NCI-H345 (cell line): ENCODE measurements at regions not wholly inside any gene's neighbourhood (a gene's known extent, or its start where the extent isn't known, plus 50 kb on each side); places are given as distances from the start of the nearest gene placed in this dataset.
"Not testable (repeated sequence)": the region's sequence is repeated elsewhere in the genome, so short reads cannot be mapped to it uniquely, and the experiment has no call there.

Source experiments
- DNase-seq: peaks from one replicate; lab custom pipeline; 2025; lab: John Stamatoyannopoulos, UW

DNA sequence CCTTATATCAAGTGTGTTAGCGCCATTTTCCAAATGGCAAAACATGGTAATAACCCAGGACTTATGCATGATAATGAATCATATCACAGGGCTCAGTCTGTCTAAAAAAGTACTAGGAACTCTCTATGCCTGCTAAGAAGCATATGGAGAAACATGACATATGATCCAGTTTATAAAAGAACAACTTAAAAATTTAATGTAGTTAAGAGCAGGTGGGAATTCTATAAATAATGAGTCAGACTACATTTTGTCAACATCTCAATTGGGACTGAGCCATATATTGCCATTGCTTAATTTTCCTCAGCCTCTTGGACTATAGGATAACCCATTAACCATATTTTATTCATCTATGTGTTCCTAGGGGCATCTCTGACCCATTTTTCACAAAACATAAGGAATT, 360.4 kb upstream of the AGA start:
- DNase-seq, result no peak

DNA sequence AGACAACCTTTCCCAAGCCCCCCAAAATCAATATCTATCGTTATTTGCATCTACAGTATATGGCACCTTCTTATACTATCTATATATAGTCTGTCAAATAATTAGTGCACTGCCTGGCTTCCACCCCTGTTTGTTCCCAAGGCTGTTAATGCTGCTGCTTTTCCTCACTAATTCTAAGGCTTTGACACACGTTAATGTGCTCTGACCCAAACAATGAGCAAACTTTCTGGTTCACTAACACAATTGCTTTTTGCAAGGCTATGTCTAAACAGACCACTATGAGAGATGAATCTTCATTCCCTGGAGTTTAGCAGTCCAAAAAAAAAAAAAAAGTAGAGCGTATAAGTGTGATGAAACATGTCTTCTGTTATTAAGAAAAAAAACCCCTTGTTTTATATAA, 360.9 kb upstream of the AGA start:
- DNase-seq, result no peak

DNA sequence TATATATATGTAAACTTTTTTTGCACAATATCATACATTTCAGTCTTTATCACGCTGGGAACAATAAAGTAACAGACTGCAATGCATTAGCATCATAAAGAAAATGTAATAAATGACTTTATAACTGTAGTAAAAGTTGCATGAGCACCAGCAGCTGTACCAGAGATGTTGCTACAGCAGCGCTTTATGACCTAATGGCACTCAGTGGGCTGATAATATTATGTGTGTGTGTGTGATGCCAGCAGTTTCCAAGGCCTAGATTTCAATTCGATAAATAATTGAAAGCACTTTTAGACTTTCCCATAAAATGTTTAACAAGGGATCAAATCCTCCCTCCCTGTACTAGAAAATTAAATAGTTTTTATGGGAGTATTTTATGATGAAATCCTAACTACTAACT, 367.6 kb upstream of the AGA start:
- DNase-seq, result no peak

DNA sequence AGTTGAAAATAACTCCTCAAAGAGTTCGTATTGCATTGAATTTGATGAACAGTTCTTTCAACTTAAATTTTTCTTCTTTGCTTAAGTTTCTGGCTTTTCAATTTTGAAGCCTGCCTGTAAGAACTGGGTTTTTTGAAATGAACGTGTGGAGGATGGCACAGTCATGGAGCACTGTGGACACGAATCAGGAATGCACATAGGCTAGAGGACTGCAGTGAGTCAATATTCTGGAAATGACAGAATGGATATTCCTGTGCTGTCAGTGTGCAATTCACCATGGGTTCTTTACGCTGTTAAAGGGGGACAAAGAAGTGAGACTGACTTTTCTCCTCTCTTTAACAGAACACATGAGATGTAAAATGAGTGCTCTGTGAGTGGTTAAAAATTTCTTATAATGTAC, 368.0 kb upstream of the AGA start:
- DNase-seq, result no peak

DNA sequence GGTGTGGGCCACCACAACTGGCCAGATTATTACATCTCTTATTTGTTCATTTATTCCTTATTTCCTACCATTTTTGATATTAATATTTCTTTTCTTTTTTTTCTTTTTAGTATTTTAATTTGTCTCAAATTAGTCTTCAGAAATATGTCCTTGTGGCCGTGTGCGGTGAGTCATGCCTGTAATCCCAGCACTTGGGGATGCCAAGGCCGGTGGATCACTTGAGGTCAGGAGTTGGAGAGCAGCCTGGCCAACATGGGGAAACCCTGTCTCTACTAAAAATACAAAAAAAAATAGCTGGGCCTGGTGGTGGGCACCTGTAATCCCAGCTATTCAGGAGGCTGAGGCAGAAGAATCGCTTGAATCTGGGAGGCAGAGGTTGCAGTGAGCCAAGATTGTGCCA, 376.2 kb upstream of the AGA start:
- not testable (repeated sequence) for DNase-seq

DNA sequence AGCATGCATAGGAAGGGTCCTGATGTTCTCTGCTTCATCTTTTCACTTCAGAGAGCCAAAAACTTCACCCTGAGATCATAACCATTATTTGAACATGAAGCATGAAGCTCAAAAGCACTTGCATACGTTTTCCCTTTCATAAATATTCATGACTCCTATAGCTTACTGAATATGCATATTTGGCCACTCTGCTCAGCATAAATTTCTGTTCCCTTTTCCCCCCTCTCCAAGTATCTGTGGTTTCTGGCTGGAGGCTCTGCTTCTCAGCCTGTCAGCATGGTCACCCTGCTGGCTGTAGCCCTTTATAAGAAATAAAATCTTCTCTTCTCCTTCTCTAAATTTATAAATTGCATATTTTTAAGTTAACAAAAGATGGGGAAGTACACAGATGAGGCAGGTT, 384.7 kb upstream of the AGA start:
- no peak for DNase-seq

DNA sequence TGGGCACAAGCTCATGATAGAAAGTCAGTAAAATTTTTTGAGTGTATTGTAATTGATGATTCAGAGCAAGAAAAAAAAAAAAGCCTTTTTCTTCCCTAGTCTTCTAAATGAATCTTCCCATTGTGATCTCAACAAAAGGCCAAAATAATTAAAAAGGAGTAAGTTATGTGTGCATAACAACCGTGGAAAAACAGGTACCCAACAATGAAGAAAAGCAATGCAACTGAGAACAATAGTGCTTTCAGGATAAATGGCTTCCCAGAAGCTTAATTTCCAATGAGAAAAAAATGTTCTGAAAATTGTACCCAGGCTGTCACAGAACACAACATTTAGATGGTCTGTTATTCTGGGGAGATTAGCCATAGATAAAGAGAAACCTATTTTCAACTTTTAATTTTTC, 399.0 kb upstream of the AGA start:
- no peak for DNase-seq

DNA sequence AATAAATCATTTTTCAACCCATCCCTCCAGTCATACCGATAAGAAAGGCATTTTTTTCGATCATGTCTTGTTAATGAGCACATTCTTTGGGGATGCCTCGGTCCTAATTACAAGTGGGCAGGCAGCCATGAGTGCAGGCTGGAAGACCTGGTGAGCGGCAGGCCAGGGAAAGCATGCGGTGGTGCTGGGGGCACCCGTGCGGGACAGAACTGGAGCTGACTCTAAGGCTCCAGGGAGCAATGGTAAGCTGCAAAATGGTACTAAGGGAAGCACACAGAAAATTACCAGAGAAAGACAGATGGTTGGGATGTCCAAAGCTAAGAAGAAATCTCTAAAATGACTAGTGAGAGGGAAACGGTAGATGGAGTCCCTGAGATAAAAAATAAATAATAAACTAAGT, 411.0 kb upstream of the AGA start:
- no peak for DNase-seq

DNA sequence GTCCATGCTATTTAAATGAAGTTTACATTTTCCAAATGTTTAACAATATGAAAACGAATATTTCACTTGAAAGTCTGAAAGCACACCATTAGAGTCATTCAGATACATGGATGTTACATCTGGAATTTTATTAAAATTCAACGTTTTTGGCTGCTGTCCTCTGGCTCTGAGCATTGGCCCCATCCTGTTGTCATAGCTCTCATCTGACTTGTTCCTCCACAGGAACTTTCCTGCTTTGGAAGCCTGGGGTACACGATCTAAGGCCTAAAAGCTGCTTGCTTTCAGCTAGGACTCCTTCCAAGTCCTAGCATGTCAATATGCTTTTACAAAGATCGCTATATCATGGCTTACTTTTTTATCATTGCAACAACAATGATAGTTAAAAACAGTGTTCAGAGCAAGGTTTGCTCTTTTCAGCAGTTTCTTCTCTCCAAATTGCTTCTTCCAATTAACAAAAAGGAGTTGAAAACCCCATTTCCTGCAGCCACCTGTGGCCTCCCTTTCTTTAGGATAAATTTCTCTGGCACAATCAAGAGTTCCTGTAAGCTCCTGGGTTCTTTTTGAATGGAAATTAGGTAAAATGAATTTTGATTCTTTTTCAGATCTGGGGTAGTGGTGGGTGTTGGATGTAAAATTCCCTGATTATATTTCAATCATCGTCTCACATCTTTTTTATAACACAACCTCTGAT, 413.4 kb upstream of the AGA start:
- no peak for DNase-seq

DNA sequence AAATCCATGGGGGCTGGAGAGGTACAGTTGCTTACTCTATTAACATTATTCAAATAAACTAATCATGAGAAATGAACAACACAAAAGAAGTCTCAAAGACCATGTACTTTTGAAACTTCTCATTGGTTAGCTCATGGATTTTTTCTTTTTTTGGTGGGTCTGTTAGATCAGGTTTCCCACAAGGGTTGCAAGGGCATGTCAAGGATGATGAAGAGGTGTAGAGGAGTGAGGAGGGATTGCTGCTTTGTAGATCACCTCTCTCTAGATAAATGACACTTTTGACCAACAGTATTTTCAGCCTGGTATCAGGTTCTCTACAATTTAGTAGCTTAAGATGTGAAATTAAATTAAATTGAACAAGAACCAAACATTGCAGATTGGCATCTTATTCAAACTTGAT, 417.9 kb upstream of the AGA start:
- no peak for DNase-seq

DNA sequence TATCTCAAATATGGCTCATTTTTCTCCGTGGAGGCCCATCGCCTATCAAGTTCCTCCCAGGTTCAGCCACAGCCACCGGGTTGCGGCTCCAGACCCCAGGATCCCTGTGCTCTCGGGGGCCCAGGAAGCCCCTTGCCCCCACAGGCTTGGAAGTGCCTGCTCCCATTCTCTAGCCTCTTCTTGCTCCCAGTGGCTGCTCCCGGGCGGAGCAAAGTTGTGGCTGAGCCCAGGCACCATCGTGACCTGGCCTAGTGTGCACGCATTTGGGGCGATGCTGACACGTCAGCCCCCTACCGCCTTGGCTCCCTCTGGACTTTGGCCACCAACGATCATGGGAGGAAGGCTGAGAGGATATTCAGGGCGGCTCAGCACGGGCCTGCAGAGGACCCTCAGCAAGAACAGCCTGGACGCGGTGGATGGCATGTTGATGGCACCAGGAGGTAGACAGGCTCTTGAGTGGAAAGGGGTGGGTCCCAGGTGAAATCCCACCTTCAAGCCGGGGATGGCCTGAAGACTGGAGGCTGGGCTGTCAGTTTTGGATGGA, 419.4 kb upstream of the AGA start:
- DNase-seq, result no peak

DNA sequence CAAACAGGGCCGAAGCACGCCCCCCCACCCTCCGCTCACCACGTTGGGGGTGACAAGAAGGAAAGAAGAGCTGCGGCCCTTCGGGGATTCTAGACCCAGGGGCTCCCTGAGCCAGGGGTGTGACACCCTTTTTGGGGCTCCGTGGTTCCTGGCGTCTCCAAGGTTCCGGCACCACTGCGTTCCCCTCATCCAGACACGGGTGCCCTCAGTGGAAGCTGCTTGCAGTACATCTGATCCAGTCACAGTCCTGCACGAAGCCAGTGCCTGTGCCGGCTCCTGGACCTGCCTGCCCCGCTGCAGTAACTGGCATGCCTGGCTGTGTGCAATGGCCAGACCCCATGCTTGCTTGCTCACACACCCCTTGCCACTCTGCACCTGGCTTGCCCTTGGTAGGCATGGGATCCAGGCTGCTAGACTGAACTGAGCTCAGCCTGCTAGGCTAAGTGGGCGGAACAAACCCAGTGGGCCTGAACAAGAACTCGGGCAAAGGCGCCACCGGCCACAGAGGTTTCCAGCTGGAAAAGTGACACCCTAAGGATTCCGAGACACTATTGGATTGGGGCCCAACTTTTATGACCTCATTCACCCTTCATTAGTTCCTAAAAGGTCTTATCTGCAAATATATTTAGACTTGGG, 420.4 kb upstream of the AGA start:
- no peak for DNase-seq

DNA sequence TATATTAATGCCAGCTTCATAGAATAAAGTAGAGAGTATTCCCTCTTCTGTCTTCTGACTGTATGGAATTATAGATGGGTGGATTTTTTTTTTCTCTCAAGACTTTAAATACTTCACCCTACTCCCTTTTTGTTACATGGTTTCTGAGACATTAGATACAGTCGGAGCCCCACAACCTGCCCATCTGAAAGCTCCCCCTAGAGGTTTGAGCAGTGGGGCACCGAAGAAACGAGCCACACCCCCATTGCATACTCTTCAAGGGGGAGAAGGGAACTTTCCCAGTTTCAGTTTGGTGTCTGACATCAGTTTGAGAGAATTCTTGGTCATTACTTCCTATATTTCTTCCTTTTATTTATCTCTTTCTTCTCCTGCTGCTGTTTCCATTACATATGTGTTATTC, 437.6 kb upstream of the AGA start:
- DNase-seq, result no peak

DNA sequence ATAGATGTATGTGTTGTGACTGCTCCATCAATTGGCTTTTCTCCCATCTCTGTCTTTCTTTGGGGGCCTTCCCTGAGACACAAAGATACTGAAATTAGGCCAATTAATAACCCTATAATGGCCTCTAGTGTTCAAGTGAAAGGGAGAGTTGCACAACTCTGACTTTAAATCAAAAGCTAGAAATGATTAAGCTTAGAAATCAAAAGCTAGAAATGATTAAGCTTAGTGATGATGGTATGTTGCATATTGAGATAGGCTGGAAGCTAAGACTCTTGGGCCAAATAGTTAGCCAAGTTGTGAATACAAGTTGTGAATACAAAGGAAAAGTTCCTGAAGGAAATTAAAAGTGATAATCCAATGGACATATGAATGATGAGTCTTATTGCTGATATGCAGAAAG, 452.9 kb upstream of the AGA start:
- no peak for DNase-seq

DNA sequence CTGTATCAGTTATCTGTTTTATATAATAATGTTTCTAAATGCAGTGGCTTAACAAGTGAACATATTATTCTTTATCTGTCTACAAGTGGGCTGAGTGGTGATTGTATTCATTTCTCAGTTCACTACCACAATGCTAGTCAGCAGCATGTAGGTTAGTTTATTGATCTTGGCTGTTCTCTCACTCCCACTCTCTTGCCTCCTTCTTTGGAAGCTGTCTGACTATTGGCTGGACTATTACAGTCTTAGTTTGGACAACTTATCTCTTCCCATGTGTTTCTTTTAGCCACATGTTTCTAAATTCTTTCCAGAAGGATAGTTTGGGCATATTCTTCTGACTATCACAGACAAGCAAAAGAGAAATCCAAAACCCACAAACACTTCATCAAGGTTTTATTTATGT, 459.5 kb upstream of the AGA start:
- no peak for DNase-seq

DNA sequence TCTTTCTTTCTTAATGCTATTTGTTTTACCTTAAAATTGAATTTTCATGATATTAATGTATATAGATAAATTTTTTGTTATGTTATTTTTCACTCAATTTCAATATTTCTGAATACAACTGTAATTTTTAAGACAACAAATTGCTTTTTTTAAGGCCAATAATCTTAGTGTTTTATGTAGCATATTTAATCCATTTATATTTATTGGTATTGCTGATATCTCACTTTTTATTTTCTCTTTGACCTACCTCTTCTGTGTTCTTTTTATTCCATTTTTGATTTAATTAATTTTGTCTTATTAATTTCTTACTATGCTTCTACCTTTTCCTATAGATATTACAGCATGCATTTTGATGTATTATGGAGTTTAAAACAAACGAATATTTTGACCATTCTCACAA, 460.1 kb upstream of the AGA start:
- DNase-seq, result no peak

DNA sequence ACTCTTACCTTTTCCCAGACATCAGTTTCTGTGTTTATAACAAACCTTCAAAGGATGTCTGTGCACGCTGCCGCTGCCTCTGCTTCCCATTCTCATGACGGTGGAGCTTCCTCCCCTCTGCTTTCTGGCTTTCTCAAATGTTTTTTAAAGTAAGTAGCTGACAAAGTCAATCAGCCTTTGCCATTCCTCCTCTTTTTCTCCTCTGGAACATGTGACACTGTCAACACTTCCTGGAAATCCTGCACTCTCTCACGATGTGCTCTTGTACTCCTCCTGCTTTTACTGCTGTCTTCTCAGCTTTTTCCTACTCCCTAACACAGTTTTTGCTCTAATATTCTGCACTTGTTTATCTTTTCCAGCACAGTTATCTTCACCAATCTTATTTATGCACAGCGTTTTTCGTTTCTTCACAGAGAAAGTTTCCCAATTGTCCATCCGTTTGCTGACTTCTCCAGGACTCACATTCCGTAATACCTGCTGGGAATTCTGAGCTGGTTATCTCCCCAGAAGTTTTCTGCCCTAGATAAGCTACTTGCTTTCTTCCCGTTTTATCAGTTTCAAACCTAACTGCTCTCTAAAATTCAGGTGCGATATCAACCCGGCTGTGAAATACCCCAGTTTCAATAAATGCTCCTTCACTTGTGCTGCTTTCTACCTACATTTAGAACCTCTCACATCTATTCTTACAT, 465.6 kb upstream of the AGA start:
- no peak for DNase-seq

DNA sequence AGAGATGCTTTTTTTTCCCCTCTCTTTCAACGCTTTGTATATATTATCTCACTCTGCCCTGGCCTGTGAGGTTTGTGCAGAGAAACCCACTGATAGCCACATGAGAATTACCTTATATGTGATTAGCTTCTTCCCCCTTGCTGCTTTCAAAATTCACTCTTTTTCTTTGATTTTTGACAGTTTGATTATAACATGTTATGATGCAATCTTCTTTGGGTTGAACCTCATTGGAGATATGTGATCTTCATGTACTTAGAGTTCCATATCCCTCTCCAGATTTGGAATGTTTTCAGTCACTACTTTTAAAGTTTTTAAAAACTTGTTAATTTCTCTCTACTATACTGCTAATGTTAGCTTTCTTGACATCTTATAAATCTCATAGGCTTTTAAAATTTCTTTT, 479.5 kb upstream of the AGA start:
- no peak for DNase-seq

DNA sequence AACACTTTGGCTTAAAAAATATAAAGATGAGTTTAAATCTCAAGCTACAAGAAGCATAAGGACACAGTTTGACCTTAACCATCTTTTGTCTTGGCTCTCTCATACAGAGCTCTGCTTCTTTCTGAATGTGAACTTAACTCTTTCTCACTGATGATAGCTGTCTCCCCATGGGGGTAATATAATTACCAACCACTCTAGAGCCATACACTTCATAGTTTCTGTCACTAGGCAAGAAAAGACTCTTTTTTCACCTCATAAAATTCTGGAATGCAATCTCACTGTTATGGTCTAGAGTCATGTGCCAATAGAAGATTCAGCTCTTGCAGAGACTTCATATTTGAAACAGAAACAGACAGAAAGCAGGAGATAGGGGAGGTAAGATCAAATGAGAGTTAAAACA, 481.7 kb upstream of the AGA start:
- DNase-seq, result no peak

DNA sequence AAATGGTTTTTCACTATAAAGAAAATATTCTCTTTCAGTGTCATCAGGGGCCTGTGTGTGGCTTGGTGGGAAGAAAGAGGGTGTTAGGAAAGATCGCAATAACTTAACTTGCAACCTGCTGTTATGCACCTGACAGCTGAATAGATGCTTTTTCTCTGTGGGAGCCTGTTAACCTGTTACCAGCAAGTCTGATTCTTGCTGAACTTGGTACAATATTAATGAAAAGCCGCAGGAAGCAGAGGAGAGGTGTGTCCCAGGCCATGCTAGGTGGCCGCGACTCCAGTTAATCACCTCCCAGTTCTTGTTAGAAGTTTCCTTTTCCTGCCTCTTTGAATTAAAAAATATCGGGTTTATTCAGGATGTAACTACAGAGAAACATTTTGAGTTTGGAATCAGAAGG, 494.8 kb upstream of the AGA start:
- no peak for DNase-seq

DNA sequence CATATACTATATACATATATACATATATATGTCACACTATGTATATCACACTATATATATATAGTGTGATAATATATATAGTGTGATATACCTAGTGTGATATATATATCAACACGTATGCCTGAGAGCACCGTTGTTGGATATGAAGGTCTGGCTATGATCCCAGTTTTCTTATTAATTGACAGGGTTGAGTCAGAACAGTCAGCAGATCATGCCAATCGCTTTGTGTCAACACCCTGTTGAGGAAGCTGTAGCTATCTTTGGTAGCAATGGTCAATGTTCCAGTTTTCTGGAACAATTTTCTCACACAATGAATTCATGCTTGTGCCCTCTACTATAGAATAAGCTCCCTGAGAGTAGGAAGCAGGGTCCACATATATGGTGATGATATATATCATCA, 496.0 kb upstream of the AGA start:
- DNase-seq, result no peak

DNA sequence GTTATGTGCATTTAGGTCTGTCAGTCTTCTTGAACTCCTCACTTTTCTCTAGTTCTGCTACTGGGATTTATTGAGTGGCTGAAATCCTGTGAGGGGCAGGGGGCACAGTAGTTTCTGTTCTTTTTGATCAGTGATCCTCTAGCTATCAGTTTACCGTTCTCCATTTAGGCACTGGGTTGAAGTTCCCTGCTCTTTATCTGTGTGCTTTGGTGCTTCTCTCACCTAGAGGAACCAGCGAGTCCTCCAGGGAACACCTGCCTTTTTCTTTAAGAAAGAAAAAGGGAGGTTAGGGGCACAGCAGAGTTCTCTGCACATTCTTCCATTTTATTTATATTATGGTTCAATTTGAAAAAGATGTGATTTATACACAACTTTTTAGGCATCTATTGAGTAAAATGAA, 503.0 kb upstream of the AGA start:
- DNase-seq, result no peak

DNA sequence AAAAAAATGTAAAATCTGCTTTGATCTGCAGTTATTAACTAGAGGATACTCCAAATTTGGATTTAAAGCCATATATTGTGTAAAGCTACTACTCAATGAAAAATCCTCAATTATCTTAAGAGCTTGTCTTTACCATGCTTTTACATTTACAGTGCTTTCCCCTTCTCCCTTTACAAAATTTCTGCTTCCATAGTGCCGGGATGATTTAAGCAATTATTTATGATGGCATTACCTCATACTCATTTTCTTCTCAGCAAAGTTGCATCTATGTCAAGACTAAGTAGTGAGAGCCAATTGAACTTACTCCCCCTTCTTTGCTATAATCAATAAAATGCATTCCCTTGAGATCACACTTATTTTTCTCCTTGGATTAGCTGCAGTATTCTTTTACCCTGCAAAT, 505.4 kb upstream of the AGA start:
- no peak for DNase-seq

DNA sequence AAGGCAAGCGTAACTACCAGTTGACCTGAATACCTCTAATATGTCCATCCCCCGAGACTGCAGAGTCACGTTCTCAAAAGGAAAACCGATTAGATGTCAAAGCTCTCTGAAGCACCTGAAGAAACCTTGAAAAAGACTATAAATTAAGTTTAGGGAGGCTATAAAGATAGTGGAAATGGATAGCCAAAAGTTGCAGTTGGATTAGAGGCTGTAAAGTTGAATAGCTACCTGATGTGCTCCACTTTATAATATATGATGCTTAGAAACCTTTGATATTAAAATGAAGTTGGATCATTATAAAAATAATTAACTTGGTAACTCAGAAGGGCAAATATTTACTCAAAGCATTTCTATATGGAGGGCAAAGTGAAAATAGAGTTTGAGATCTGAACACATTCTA, 506.6 kb upstream of the AGA start:
- no peak for DNase-seq
